NT2/D1 (cell line): ENCODE measurements at regions not wholly inside any gene's neighbourhood (a gene's known extent, or its start where the extent isn't known, plus 50 kb on each side); places are given as distances from the start of the nearest gene placed in this dataset.

Experiments
- SUZ12 ChIP-seq: IDR thresholded peaks from 2 replicates; pipeline ENCODE4 v1.6.1; 2011; ENCODE audit not compliant: insufficient read length, insufficient read depth; ENCODE audit errors: extremely low read depth
- YY1 ChIP-seq: IDR thresholded peaks from 2 replicates; pipeline ENCODE4 v1.6.1; 2011; ENCODE audit not compliant: insufficient read length, insufficient read depth
- ZNF274 ChIP-seq: IDR thresholded peaks from 2 replicates; pipeline ENCODE4 v1.6.1; 2011; ENCODE audit warnings: mild to moderate bottlenecking, low read depth, low read length

GRCh38 chr10:91000985-91001384, 80.1 kb upstream of the ANKRD1 start:
- TF ChIP-seq SUZ12 (no peak), YY1 (no peak), ZNF274 (no peak)
